Stomach (tissue), 8 donors: ENCODE measurements at regions not wholly inside any gene's neighbourhood (a gene's known extent, or its start where the extent isn't known, plus 50 kb on each side); places are given as distances from the start of the nearest gene placed in this dataset.

ENCODE experiments used
- DNase-seq, 2 donors: peaks; one replicate each; pipeline versions ENCODE4 v3.0.0 to v3.0.0-alpha.2; 2013 to 2019
- H3K27ac ChIP-seq, 5 donors: fragments of 200-600 bp in 4 of 5; sonication (generic) in 4 of 5; one replicate each; pipeline ENCODE4 v1.5.1; 2013 to 2019; ENCODE audit warnings: mild to moderate bottlenecking in 1 of 5, moderate library complexity in 1 of 5
- H3K27me3 ChIP-seq, 3 donors: fragments of 200-600 bp; sonication (generic); one replicate each; pipeline ENCODE4 v1.5.1; 2017 to 2019; ENCODE audit warnings: mixed run types in 1 of 3
- H3K36me3 ChIP-seq, 4 donors: fragments of 200-600 bp; sonication (generic); 1 replicate in 3 of 4; 2 replicates in 1 of 4; pipeline ENCODE4 v1.5.1; 2016 to 2019
- H3K4me1 ChIP-seq, 4 donors: fragments of 200-600 bp; sonication (generic); one replicate each; pipeline ENCODE4 v1.5.1; 2016 to 2019
- H3K4me3 ChIP-seq, 4 donors: fragments of 200-600 bp; sonication (generic) in 3 of 4; one replicate each; pipeline ENCODE4 v1.5.1; 2016 to 2019; ENCODE audit warnings: mild to moderate bottlenecking in 1 of 4
- H3K9me3 ChIP-seq, 4 donors: fragments of 200-600 bp; sonication (generic); one replicate each; pipeline ENCODE4 v1.5.1; 2016 to 2019
- EP300 ChIP-seq: sonication (generic); formaldehyde crosslinking; IDR thresholded peaks from one replicate; pipeline ENCODE4 v1.6.1; 2017; ENCODE audit warnings: antibody characterized with exemption
- POLR2A ChIP-seq, 4 donors: fragments of 450-650 bp; IDR thresholded peaks; one replicate each; pipeline ENCODE4 v1.6.1; 2016; ENCODE audit warnings: antibody characterized with exemption in 4 of 4, control low read depth in 2 of 4, mild to moderate bottlenecking in 1 of 4, moderate library complexity in 1 of 4
- POLR2AphosphoS5 ChIP-seq, 3 donors: sonication (generic); formaldehyde crosslinking; IDR thresholded peaks; one replicate each; pipeline ENCODE4 v1.6.1; 2016; ENCODE audit warnings: antibody characterized with exemption in 3 of 3
- WGBS, 5 donors: extraction: QIAGEN DNeasy Blood & Tissue Kit in 3 of 5; methylation state at CpG; one replicate each; pipeline versions ENCODE4 v1.1.5 to v1.1.7; 2013 to 2018; 5-methylcytosine and 5-hydroxymethylcytosine counted together
- intact Hi-C: fragments of 100-400 bp; cut with DNase I; formaldehyde crosslinking; loops from one replicate; pipeline ENCODE4 v1.15.1; 2023; ENCODE audit warnings: low total_unique reads
- TF ChIP-seq, protein P1 (sequence below), 7 experiments: fragments of 450-650 bp in 4 of 7; fragments of 200-600 bp in 3 of 7; sonication (generic) in 3 of 7; IDR thresholded peaks; one replicate each; pipeline ENCODE4 v1.5.1; 2016 to 2019; ENCODE audit warnings: antibody characterized with exemption in 7 of 7, control low read depth in 2 of 7, mild to moderate bottlenecking in 1 of 7
- donor health status: healthy with polysubstance abuse.
- donor health status: Bipolar disorder and iron deficiency.
- donor health status: healthy.

DNA sequence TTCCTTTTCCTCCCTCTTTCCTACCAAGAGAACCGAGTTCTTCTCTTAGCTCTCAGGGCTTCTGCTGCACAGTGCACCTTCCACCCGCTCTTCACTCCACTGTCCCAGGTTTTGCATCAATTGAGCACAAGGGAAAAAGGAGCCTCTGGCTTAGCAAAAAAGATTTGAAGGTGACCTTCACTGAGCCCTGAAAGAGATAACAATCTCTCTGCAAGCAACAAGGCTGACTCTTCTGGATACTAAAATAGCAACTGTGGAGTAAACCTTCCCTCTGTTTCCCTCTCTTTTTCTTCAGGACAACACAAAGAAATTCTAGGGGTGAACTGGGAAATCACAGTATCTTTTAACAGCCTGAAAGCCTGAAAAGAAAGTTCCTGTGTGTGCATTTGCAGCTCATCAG, 354.7 kb upstream of the PODXL start:
- H3K4me1 ChIP-seq: peaks cover 5 to 9% (median 6%) of the 10 kb centered on the region in 4 donors
- H3K4me3 ChIP-seq: no peak overlapping the region
- WGBS, 5 donors: 55 to 87% (median 79%) methylated on average over 2 of the region's 2 CpGs
- H3K36me3 ChIP-seq: no peaks in the 10 kb centered on the region
- DNase-seq: no peak
- intact Hi-C loops: no loop called here
- TF ChIP-seq EP300: no peak
- no peak overlapping the region for H3K27ac ChIP-seq
- H3K9me3 ChIP-seq: no peaks in the 10 kb centered on the region
- peaks cover 0 to 65% (median 22%) of the 10 kb centered on the region in 3 donors for H3K27me3 ChIP-seq

DNA sequence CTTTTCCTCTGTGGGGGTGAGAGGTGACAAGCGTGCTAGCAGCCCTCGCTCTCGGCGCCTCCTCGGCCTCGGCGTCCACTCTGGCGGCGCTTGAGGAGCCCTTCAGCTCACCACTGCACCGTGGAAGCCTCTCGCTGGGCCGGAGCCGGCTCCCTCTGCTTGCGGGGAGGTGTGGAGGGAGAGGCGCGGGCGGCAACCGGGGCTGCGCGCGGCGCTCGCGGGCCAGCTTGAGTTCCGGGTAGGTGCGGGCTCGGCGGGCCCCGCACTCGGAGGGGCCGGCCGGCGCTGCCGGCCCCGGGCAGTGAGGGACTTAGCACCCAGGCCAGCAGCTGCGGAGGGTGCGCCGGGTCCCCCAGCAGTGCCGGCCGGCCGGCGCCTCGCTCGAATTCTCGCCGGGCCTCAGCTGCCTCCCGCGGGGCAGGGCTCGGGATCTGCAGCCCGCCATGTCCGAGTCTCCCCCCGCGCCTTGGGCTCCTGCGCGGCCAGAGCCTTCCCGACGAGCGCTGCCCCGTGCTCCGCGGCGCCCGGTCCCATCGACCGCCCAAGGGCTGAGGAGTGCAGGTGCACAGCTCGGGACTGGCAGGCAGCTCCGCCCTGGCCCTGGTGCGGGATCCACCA, 352.8 kb upstream of the PODXL start:
- Histone ChIP-seq H3K4me3 (peak overlapping the region; percentile 39 to 44 (median 42)), H3K27ac (no peak overlapping the region), H3K27me3 (peaks cover 0 to 65% (median 22%) of the 10 kb centered on the region in 3 donors), H3K36me3 (no peaks in the 10 kb centered on the region), H3K4me1 (peaks cover 5 to 9% (median 6%) of the 10 kb centered on the region in 4 donors), H3K9me3 (peaks cover 0 to under 1% (median 0%) of the 10 kb centered on the region in 4 donors)
- TF ChIP-seq POLR2AphosphoS5 (IDR thresholded peaks at IDR 0.05) (no peak), EP300 (no peak), POLR2A (IDR thresholded peaks at IDR 0.05) (no peak)
- TF ChIP-seq, protein P1, sequence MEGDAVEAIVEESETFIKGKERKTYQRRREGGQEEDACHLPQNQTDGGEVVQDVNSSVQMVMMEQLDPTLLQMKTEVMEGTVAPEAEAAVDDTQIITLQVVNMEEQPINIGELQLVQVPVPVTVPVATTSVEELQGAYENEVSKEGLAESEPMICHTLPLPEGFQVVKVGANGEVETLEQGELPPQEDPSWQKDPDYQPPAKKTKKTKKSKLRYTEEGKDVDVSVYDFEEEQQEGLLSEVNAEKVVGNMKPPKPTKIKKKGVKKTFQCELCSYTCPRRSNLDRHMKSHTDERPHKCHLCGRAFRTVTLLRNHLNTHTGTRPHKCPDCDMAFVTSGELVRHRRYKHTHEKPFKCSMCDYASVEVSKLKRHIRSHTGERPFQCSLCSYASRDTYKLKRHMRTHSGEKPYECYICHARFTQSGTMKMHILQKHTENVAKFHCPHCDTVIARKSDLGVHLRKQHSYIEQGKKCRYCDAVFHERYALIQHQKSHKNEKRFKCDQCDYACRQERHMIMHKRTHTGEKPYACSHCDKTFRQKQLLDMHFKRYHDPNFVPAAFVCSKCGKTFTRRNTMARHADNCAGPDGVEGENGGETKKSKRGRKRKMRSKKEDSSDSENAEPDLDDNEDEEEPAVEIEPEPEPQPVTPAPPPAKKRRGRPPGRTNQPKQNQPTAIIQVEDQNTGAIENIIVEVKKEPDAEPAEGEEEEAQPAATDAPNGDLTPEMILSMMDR (IDR thresholded peaks at IDR 0.05): no peak
- intact Hi-C loops: no loop called here
- WGBS, 5 donors: 15 to 29% (median 21%) methylated on average over 24 to 68 of the region's 68 CpGs
- DNase-seq: peak in 1 of 2 donors; percentile 25

DNA sequence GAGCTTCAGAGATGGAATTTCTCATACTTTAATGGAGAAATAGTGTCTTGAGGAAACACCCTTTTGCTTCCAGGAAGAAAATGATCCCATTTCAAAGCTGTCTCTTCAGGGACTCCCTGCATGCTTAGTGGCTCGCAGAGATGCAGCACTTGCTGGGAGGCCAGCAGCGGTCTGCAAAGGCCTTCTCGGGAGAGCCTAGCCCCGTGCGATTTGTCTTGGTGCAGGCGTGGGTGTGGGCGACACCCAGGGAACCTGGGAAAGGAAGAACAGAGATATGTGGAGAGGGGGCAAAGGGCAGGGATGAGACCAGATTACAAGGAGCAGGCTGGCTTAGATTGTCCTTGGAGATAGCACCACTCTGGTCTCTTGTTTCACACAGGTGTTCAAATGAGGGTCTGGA, 352.3 kb upstream of the PODXL start:
- intact Hi-C loops: no loop called here
- H3K4me3 ChIP-seq: peak overlapping the region in 1 of 4 donors; percentile 43
- peaks cover 0 to 6% (median 3%) of the 10 kb centered on the region in 4 donors for H3K9me3 ChIP-seq
- peaks cover 5 to 9% (median 6%) of the 10 kb centered on the region in 4 donors for H3K4me1 ChIP-seq
- TF ChIP-seq POLR2AphosphoS5 (IDR thresholded peaks at IDR 0.05) (no peak), POLR2A (IDR thresholded peaks at IDR 0.05) (no peak), EP300 (no peak)
- TF ChIP-seq, protein P1 (IDR thresholded peaks at IDR 0.05): no peak
- H3K27ac ChIP-seq: no peak overlapping the region
- H3K27me3 ChIP-seq: peaks cover 0 to 65% (median 22%) of the 10 kb centered on the region in 3 donors
- H3K36me3 ChIP-seq: no peaks in the 10 kb centered on the region
- DNase-seq: no peak
- WGBS, 5 donors: 75 to 84% (median 80%) methylated on average over 7 of the region's 7 CpGs

DNA sequence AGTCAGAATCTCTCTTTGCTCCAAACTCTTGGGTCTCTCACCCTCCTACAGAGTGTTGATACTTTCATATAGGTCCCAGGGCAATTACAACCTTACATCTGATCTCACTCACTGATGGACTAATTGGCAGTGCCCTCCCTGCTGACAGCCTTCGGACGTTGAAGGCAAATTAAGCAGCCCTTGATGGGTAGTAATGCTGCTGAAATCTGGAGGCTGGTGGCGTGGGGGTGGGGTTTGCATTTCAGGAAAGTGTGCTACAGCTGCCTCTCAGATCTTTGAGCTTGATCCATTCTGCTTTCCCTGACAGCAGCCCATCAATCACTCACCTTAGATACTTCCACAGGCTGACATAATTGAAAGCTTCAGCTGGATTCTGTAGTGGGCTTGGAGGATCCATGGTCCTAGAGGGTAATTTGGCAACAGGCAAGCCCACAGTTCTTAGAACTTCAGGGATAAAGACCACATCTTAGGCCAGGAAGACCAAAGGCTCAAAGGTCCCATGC, 349.1 kb upstream of the PODXL start:
- H3K36me3 ChIP-seq: no peaks in the 10 kb centered on the region
- TF ChIP-seq POLR2A (IDR thresholded peaks at IDR 0.05): no peak
- no peak overlapping the region for H3K4me3 ChIP-seq
- WGBS, 5 donors: 57 to 76% (median 61%) methylated on average over 3 of the region's 3 CpGs
- H3K4me1 ChIP-seq: peaks cover 5 to 9% (median 6%) of the 10 kb centered on the region in 4 donors
- no peak overlapping the region for H3K27ac ChIP-seq
- peaks cover 0 to 40% (median 19%) of the 10 kb centered on the region in 3 donors for H3K27me3 ChIP-seq
- intact Hi-C loops: no loop called here
- H3K9me3 ChIP-seq: peaks cover 0 to 20% (median 9%) of the 10 kb centered on the region in 4 donors
- DNase-seq: no peak

DNA sequence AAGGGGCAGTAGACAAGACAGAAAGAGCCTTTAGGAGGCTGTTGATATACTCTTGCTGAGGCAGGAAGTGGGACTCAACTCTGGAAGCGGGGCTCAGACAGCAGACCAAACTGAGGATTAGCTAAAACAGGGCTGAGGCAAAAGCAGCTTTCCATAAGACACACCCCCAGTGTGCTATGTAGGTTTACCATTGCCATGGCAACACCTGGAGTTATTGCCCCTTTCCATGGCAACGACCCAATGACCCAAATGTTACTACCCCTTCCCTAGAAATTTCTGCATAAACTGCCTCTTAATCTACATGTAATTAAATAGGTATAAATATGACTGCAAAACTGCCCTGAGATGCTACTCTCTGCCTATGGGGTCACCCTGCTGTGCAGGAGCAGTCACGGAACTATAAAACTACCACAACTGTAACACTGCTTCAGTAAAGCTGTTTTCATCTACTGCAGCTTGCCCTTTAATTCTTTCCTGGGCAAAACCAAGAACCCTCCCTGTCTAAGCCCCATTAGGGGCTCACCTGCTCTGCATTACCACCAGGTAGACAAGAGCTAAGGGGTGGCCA, 348.4 kb upstream of the PODXL start:
- no peaks in the 10 kb centered on the region for H3K36me3 ChIP-seq
- peaks cover 0 to 20% (median 9%) of the 10 kb centered on the region in 4 donors for H3K9me3 ChIP-seq
- H3K4me3 ChIP-seq: no peak overlapping the region
- H3K27ac ChIP-seq: no peak overlapping the region
- TF ChIP-seq POLR2AphosphoS5 (IDR thresholded peaks at IDR 0.05) (no peak), EP300 (no peak), POLR2A (IDR thresholded peaks at IDR 0.05) (no peak)
- TF ChIP-seq, protein P1 (IDR thresholded peaks at IDR 0.05): no peak
- peaks cover 5 to 9% (median 6%) of the 10 kb centered on the region in 4 donors for H3K4me1 ChIP-seq
- 48 to 65% (median 56%) methylated on average over 3 of the region's 3 CpGs for WGBS, 5 donors
- peaks cover 0 to 34% (median 14%) of the 10 kb centered on the region in 3 donors for H3K27me3 ChIP-seq
- DNase-seq: no peak
- intact Hi-C loops: no loop called here
